ENCODE measurements at regions not wholly inside any gene's neighbourhood (a gene's known extent, or its start where the extent isn't known, plus 50 kb on each side); places are given as distances from the start of the nearest gene placed in this dataset.
"Not testable (repeated sequence)": the region's sequence is repeated elsewhere in the genome, so short reads cannot be mapped to it uniquely, and the experiment has no call there.

DNA sequence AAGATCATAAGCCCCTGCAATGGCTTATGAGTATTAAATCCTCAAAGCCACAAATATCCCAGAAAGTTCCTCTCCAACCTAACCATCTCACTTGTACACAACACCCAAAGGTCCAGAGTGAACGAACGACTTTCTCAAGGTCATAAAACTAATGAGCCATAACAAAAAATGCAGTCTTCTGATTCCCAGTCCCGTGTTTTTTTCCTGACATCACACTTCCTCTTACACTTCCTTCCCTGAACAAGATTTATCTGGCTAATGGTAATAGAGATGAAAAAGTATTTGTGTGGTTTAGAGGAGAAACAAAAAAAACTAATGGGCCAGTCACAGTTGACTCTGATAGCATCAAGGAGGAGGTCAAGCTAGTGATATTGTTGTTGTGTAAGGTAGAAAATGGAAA, 99.5 kb upstream of the KLHL13 start:
- DNase-seq: no peak

DNA sequence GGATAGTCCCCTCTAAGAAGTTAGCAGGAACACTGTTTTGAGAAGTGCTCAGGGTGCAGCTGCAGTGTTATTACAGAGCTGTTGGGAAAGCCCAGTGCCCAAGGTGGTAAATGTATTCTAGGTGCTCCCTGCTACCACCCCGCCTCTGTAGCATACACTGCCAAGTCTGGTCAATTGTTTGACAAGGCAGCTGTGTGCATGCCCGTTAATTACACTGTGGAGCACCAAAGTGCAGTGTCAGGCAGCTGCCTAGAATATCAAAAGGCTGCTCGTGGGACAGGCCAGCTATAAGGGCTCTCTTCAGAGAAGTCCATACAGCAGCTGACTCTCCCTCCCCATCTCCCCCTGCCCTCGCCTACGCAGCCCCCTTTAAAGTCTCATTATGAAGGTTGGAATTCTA, 99.9 kb upstream of the KLHL13 start:
- no peak for DNase-seq

DNA sequence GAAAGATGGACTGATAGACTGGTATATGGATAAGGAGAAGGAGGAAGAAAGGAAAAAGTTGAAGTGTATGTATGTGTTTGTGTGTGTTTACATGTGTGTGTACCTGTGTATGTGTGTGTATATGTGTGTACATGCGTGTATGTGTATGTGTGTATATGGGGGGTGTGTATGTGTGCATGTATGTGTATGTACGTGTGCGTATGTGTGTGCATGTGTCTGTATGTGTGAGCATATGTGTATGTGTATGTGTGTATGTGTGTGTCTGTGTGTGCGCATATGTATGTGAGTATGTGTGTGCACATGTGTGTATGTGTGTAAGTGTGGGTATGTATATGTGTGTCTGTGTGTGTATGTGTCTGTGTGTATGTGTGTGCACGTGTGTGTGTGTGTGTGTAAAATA, 101.5 kb upstream of the KLHL13 start:
- DNase-seq: no peak

DNA sequence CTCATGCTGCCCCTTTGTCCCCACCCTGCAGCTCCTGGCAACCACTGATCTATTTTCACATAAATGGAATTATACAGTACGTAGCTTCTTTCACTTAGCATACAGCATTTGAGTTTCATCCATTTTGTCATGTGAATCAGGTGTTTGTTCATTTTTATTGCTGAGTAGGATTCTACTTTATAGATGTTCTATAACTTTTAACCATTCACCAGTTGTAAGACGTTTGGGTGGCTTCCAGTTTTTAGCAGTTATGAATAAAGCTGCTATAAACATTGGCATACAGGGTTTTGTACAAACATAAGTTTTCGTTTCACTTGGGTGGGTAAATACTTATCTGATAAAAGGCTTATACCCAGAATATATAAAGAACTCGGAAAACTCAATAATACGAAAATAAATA, 102.3 kb upstream of the KLHL13 start:
- no peak for DNase-seq

DNA sequence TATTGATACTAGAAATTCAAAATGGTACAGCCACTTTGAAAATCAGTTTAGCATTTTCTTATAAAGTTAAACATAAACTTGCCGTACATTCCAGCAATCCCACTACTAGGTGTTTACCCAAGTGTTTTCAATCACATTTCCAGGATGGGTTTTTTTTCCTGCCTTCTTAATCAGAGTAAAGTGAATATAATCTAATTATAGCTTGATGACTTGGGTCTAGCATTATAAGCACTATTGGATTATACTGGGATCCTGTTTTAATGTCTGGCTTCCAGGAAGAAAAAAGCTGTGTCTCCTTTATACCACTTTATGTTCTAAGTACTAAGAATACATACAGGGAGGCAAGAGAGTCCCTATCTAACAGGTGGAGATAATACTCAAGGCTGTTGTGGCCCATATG, 103.3 kb upstream of the KLHL13 start:
- no peak for DNase-seq

DNA sequence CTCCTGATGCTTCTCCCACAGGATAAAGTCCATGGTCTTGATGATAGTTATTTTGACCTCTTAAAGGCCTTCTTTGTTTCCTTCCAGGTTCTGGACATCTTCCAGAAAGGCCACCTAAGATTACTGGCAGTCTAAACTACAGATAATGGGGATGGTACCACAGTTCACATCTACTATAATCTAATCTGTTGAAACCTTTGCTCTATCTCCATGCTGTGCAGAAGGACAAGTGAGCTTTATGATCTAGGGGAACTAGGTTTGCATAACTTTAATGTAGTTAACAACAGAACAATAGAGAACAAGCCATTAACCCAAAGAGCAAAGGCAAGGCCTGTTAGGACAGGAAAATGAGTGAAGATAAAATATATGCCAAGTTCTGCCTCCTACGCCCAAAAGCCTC, 103.9 kb upstream of the KLHL13 start:
- DNase-seq: no peak

DNA sequence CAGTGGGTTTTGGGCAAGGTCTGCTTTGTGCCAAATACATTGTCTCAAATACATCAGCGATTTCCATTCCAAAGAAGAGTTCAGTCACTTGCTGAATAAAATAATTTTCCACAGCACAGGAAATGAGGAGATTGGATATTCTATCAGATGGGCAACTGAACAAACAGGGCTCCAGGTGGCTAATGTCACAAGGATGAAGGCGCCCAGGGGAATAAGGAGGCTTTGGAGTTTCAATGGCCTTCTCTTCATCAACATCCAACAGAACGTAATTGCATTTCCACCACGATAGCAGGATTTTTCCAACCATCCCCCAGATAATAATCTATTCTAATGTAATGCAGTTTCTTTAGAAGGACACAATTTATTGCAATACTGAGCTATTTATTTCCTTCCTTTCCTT, 104.7 kb upstream of the KLHL13 start:
- no peak for DNase-seq

DNA sequence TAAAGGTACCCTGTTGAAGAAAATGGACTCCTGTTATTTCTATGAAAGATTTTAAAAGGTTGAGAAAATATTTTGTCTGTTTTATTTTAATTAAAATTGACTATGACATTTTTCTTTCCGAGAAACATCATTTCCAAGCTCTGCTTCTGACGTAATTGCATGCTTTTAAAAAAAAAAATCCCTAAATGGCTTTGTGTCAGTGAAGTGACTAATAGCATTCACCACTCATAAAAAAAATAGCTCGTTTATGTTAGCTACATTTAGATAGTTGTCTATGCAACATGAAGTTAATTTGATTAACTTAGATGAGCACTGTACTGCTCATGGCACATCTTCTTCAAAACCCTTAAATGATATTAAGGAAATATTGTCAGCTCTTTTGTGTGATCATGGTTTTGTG, 105.1 kb upstream of the KLHL13 start:
- no peak for DNase-seq

DNA sequence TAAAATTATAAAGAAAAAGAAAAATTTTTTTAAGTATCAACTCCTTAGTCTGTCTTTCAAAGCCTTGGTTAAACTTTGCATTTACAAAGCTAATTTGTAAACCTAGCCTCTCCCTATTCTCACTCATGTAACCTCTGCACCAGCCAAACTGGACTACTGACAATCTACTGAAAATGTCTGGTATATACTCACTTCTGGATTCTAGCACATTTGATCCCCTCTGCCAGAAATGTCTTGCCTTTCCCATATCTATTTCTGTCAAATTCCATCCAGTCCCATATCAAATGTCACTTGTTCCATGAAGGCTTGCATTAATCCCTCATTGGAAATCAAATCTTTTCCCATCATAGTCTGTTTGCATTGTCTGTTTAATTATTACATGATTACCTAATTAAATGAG, 105.8 kb upstream of the KLHL13 start:
- no peak for DNase-seq

DNA sequence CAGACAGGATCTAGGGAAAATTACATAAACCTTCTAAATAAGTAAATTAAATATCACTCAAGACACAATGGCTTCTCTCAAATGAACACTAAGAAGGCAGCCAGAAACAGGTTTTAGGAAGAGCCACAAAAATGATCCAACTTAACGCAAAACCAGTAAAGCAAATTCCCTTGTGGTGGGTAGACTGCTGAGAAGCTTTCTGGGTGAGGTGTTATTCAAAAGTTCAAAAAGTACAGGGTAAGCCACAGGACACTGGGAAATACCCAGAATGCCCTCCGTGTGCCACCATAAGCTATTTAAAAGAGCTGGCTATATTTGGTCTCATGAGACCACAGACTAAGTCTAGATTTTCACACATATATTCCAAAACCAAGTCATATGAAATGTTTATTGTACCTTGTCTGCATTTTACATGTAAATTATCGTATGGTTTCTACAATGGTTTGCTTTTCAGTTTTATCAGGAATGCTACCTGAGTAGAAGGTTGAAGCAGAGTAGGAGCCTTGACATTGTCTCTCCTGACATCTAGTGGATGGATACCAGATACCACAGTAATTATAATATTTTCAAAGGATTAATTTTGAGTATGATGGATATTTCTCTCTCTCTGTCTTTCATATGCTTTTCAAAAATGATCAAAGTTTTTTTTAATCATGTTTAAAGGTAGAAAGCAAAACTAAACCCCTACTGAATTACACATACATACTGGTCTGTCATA, 109.3 kb upstream of the KLHL13 start:
- DNase-seq: no peak

DNA sequence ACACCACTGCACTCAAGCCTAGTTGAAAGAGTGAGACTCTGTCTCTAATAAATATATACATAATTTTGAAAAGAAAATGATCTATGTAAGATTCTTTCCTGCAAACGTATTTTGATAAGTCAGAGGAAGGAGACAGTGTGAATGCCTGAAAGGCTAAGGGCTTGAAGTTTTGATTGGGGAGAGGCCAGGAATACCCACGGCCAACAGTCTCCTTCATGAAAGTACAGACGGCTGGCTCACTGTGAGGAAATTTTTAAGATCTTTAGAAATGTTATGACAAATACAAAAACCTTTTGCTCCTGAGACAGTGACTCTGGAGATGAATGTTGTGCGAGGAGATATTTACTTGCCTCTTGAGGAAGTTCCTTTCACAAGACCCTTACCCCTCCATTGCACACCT, 111.4 kb upstream of the KLHL13 start:
- DNase-seq: no peak

DNA sequence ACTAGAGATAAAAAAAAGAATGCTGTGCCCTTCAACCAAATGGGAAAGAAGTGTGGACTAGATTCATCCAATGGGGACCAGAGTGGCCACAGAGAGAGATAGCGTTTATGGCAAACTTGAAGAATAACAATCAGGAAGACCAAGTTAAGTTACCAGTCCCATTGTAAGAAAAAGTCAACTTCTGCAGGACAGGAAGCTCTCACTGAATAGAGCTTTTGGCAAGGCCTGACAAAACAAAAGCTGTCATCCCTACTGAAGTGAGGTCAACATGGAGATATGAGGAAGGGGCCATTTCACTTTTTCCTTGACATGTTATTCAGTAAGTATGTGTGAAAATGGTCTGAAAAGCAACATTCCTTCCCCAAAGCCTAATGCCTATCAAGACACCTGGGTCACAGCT, 111.8 kb upstream of the KLHL13 start:
- DNase-seq: no peak

DNA sequence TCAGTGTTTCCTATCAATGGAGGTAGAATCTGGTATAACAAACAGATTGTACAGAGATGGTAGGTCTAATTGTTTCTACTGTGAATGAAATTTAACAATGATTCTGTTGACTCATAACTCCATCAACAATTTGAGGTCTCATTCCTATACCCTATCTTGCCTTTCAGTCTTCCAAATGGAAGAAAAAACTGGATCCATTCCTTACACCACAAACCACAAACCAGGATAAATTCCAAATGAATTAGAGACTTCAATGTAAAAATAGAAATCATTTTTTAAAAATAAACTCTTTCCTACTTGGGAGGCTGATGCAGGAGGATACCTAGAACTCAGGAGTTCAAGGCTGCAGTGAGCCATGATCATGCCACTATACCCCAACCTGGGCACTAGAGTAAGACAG, 114.4 kb upstream of the WDR44 start:
- DNase-seq: no peak

DNA sequence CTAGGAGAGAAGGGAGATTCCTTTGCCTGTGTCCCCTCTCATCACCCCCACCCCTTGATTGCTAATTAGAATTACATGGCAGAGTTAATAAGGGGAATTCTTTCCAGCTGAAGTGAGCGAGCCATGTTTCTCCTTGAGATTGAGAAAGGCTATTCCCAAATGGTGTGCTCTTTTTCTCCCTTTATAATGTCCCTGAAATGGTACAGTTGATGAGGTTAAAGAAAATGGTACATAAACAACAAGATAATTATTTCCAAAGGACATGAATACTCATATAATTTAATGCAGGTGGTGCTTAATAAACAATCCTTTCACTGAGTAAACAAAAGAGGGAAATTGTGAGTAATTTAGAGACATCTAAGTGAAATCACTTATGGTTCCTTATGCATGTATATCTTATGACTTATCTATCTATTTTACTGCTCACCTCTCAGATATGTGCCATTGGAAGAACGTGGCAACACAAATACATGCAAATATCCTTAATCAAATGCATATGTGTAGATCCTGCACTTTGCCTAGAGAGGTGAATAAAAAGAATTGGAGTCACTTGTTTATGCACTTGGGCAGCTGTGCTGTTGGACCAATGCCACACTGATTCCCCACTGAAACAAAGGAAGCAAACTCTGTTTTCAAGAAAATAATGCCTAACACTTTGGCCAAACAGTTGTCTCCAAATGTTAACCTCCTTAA, 106.6 kb upstream of the WDR44 start:
- no peak for DNase-seq

DNA sequence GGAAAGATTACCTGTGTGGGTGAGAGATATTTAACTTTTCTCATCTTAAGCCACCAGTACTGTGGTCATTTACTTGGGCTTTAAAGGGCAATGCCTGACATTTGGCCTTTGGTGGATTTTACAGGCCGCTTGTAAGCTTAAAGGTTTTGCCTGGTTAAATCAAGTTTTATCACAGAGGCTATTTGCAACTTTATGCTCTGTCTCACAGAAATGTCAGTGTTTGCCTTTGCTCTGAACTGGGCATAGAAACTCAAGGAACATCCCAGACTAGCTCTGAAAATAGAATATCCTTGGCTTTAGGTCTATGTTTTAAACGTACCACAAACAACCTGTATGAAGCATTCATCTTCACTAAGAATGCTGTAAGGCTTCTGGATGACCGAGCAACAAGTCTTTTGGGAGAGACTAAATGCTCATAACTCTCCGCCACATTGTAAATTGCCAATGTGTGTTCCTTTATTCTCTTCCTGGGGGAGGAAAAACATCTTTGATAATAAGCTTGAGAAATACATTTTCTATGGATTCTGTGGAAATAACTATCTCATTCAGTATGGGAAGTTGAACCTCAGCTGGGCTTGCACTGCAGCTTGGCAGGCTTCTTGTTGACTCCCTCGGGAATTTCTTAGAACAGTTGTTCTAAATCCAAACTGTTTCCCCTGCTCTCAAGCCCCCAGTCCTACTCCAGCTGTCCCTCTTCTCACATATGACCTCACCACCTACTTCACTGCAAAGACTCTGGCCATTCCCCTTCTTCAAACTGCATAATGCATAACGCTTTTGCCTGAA, 105.8 kb upstream of the WDR44 start:
- no peak for DNase-seq

DNA sequence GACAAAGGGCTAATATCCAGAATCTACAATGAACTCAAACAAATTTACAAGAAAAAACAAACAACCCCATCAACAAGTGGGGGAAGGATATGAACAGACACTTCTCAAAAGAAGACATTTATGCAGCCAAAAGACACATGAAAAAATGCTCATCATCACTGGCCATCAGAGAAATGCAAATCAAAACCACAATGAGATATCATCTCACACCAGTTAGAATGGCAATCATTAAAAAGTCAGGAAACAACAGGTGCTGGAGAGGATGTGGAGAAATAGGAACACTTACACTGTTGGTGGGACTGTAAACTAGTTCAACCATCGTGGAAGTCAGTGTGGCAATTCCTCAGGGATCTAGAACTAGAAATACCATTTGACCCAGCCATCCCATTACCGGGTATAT, 98.9 kb upstream of the WDR44 start:
- DNase-seq: not testable (repeated sequence)

DNA sequence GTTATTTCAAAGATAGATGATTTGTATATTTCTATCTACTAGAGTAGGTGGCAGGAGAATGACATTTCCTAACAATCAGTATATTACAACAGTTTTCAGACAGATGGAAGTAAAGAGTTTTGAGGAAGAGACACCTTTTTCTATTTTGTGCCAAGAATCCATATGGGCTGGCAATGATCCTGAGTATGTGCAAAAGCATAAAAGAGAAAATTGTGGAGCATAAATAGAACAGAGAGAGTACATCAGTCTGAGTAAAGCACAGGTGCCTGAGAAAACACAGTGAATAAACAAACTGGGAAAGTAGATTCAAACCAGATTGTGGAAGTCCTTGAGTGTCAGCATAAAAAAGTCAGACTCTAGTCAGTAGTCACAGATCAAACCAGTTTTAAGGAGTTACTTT, 96.8 kb upstream of the WDR44 start:
- DNase-seq: no peak

DNA sequence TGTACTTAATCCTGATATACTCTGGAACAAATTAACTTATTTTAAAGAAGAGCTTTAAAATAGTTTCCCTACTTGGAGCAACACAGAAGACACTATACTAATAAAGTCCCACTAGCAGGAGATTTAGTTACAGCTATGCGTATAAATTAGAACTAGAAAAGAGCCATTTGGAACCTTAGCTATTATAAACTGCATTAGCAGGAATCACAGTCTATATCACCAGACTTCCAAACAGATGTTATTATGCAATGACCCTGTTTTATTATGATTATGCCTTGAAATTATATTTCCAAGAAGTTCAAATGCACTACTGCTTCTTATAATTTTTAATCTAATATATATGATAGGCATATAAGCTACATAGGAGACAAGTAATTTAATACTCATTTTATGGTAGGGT, 95.5 kb upstream of the WDR44 start:
- DNase-seq: no peak

DNA sequence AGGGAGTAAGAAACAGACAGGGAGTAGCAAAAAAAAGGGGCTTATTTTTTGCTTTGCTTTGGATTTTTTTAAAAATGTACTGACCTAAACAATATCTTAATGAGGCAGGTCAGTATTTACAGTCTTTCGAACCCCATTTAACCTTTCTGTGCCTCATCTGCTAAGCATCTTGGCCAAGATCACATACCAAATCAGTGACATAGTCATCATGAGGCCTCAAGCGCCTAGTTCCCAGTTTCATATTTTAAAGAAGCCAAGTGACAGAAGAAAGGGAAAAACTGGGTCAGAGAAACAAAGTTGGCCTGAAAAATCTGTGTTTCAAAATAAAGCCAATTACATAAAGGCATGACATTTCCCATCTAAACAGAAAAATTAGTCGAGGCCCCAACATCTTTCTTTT, 94.6 kb upstream of the WDR44 start:
- DNase-seq: no peak

DNA sequence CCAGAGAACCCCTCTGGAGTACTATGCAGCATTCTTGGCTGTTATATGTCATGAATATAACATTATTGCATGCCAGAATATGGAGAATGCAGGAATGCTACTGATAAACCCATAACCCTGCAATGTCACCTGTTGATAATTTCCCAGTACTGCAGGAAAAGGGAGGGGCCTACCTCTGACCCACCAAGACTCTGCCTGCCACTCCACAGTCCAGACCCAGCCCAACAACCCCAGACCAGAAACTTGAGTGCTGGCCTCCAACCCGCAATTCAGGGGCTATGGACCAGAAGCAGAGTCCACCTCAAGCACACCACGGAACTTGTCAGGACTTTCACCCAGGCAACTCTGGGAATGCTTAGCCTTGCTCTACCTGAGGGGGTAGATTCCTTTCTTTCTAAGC, 92.9 kb upstream of the WDR44 start:
- no peak for DNase-seq

DNA sequence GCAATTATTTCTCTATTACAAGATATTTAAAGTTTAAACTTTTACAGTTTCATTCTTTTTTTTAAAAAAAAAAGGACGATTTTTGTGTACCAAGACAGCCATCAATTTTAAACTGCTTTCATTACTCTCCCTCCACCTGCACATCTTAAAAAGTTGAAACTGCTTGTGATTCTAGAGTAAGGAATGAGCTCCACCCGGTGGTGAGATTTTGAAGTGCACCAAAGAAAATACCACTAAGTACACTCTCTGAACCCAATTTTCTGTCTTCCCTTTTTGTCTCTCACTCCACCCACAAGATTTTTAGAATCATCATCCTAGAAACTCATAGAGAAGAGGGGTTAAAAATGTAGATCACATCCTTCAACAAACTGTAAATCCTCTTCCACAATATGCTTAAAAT, 91.3 kb upstream of the WDR44 start:
- DNase-seq: peak; percentile 32

DNA sequence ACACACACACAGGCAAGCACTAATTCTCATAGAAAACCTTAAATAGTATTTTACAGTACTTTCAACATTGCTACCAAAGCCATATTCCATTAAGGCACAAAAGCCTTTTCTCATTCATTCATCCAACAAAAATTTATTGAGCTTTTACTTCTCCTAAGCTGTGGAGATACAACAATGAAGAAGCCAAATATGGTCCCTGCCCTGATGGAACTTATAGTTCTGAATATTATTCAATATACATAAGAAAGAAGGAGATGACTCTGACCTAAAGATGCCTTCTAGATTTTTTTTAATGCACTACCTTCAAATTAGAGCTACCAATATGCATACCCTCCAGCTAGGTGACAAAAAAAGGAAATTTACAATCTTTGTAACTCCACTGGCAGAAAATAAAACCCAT, 90.0 kb upstream of the WDR44 start:
- no peak for DNase-seq

DNA sequence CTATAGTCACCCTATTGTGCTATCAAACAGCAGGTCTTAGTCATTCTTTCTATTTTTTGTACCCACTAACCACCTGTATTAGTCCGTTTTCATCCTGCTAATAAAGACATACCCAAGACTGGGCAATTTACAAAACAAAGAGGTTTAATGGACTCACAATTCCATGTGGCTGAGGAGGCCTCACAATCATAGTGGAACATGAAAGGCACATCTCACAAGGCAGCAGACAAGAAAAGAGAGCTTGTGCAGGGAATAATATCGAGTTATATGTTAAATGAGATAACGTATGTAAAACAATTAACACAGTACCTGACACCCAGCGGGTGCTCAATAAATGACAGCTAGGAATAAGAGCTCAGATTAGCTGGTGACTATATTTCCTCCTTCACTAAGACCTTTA, 88.1 kb upstream of the WDR44 start:
- no peak for DNase-seq

DNA sequence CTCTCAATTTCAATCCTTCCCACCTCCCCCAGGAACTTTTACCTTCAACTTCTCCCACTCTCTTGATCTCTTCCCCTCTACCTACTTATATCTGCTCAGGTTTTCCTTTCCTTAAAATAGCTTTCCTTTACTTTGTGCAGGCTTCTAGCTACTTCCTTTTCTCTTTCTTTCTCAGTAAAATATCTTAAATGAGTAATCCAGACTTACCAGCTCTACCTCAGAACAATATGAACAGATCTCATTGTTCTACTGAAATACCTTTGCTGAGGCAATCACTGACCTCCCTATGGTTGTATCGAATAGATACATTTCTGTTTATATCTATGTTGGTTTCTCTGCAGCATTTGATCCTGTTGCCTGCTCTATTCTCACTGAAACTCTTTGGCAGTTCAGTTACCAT, 86.7 kb upstream of the WDR44 start:
- no peak for DNase-seq

Measured in activated gamma-delta T cell treated with Interleukin-2 at 50 U/mL for 16 hours (primary cell).